ENCODE measurements at regions not wholly inside any gene's neighbourhood (a gene's known extent, or its start where the extent isn't known, plus 50 kb on each side); places are given as distances from the start of the nearest gene placed in this dataset.

- DNase-seq (ENCODE audit: low spot score): no peak
- intact Hi-C loops (cut with micrococcal nuclease; ENCODE audit: unreplicated experiment): no loop called here
- Histone ChIP-seq H3K4me1 (ENCODE audit: insufficient read depth, low read length, poor library complexity, severe bottlenecking) (no peaks in the 10 kb centered on the region), H3K9me3 (ENCODE audit: low read depth, low read length, poor library complexity, severe bottlenecking) (no peaks in the 10 kb centered on the region), H3K4me3 (ENCODE audit: low read depth, low read length, poor library complexity, severe bottlenecking) (no peak overlapping the region), H3K27me3 (replicated peaks; ENCODE audit: insufficient read depth, low read depth, low read length, poor library complexity) (no peaks in the 10 kb centered on the region), H3K27ac (ENCODE audit: low read depth, low read length, poor library complexity, severe bottlenecking) (no peak overlapping the region), H3K36me3 (ENCODE audit: insufficient read depth, low read length, poor library complexity, severe bottlenecking) (no peaks in the 10 kb centered on the region)
- TF ChIP-seq EZH2 (IDR thresholded peaks at IDR 0.05; ENCODE audit: borderline replicate concordance, low read depth, low read length, poor library complexity, severe bottlenecking): no peak
- TF ChIP-seq, protein P1, sequence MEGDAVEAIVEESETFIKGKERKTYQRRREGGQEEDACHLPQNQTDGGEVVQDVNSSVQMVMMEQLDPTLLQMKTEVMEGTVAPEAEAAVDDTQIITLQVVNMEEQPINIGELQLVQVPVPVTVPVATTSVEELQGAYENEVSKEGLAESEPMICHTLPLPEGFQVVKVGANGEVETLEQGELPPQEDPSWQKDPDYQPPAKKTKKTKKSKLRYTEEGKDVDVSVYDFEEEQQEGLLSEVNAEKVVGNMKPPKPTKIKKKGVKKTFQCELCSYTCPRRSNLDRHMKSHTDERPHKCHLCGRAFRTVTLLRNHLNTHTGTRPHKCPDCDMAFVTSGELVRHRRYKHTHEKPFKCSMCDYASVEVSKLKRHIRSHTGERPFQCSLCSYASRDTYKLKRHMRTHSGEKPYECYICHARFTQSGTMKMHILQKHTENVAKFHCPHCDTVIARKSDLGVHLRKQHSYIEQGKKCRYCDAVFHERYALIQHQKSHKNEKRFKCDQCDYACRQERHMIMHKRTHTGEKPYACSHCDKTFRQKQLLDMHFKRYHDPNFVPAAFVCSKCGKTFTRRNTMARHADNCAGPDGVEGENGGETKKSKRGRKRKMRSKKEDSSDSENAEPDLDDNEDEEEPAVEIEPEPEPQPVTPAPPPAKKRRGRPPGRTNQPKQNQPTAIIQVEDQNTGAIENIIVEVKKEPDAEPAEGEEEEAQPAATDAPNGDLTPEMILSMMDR (conservative IDR thresholded peaks at IDR 0.05; ENCODE audit: low read depth, low read length): no peak
- no TSS peak for BruUV-seq (replicated peaks)
- ChIA-PET CTCF (no interaction called here), POLR2A (ENCODE audit: low non-redundant PET) (no interaction called here)
Observed at GRCh38 chr5:57581772-57582171, 99.2 kb upstream of the ACTBL2 start.

DNA sequence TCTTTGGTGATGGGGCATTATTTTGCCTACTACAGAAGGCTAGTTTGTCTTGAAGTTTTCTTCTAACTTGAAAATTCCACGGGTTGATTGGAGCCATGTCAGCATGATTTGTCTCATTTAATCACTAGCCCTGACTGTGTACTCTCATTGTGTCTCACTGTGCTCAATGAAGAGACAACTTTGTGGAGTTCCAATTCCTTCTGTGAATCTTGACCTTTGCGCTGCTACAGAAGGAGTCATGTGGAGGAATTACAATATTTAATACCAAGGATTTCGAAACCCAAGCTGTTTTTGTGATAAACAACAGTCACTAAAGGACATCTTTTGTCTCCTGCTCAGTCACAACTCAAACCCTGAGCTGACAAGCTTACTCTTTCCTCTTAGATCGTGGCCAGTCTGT is 98.6 kb upstream of the ACTBL2 start:
- intact Hi-C loops (cut with micrococcal nuclease; ENCODE audit: unreplicated experiment): no loop called here
- H3K36me3 ChIP-seq (ENCODE audit: insufficient read depth, low read length, poor library complexity, severe bottlenecking): no peaks in the 10 kb centered on the region
- no TSS peak for BruUV-seq (replicated peaks)
- ChIA-PET POLR2A (ENCODE audit: low non-redundant PET) (no interaction called here), CTCF (no interaction called here)
- H3K4me3 ChIP-seq (ENCODE audit: low read depth, low read length, poor library complexity, severe bottlenecking): no peak overlapping the region
- H3K27me3 ChIP-seq (replicated peaks; ENCODE audit: insufficient read depth, low read depth, low read length, poor library complexity): no peaks in the 10 kb centered on the region
- no peaks in the 10 kb centered on the region for H3K9me3 ChIP-seq (ENCODE audit: low read depth, low read length, poor library complexity, severe bottlenecking)
- DNase-seq (ENCODE audit: low spot score): no peak
- TF ChIP-seq, protein P1 (conservative IDR thresholded peaks at IDR 0.05; ENCODE audit: low read depth, low read length): no peak
- TF ChIP-seq EZH2 (IDR thresholded peaks at IDR 0.05; ENCODE audit: borderline replicate concordance, low read depth, low read length, poor library complexity, severe bottlenecking): no peak
- H3K4me1 ChIP-seq (ENCODE audit: insufficient read depth, low read length, poor library complexity, severe bottlenecking): no peaks in the 10 kb centered on the region
- no peak overlapping the region for H3K27ac ChIP-seq (ENCODE audit: low read depth, low read length, poor library complexity, severe bottlenecking)

DNA sequence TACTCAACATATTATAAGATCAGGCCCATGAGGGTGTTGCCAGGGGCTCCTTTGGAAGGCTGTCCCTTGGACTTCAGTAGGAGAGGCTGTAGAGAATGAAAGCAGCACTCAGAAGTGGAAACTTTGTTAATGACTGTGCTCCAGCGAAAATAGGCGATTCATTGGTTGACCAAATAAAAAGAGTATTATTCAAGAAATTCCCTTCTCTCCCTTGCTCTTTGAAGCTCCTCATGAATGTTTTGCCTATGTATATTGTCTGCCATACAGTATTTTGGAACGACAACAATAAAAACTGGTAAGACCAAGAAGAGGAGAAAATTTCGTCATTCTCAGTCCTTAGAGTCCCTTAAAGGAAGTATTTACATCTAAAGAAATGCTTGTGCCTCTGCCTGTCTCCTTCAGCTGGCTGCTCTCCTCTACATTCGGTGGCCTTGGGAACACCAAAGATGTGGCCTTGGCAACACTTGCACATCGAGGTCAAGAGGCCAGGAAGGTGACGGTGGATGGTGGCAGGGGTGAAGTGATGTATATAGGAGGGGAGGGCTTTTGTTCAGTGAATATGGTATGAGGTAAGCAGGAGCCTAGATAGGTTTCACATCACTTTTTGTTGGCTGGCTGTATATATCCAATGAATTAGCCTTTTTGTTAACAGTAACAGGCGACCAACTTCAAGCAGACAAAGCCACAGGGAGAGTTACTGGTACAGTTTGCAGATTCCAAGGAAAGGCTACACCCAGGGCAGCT is 95.0 kb upstream of the ACTBL2 start:
- Histone ChIP-seq H3K36me3 (ENCODE audit: insufficient read depth, low read length, poor library complexity, severe bottlenecking) (no peaks in the 10 kb centered on the region), H3K27me3 (replicated peaks; ENCODE audit: insufficient read depth, low read depth, low read length, poor library complexity) (no peaks in the 10 kb centered on the region), H3K9me3 (ENCODE audit: low read depth, low read length, poor library complexity, severe bottlenecking) (no peaks in the 10 kb centered on the region), H3K4me1 (ENCODE audit: insufficient read depth, low read length, poor library complexity, severe bottlenecking) (no peaks in the 10 kb centered on the region), H3K27ac (ENCODE audit: low read depth, low read length, poor library complexity, severe bottlenecking) (no peak overlapping the region), H3K4me3 (ENCODE audit: low read depth, low read length, poor library complexity, severe bottlenecking) (no peak overlapping the region)
- ChIA-PET CTCF (no interaction called here), POLR2A (ENCODE audit: low non-redundant PET) (no interaction called here)
- BruUV-seq (replicated peaks): no TSS peak
- no peak for DNase-seq (ENCODE audit: low spot score)
- TF ChIP-seq, protein P1 (conservative IDR thresholded peaks at IDR 0.05; ENCODE audit: low read depth, low read length): no peak
- TF ChIP-seq EZH2 (IDR thresholded peaks at IDR 0.05; ENCODE audit: borderline replicate concordance, low read depth, low read length, poor library complexity, severe bottlenecking): no peak
- intact Hi-C loops (cut with micrococcal nuclease; ENCODE audit: unreplicated experiment): no loop called here
